H9 (cell line): ENCODE measurements at regions not wholly inside any gene's neighbourhood (a gene's known extent, or its start where the extent isn't known, plus 50 kb on each side); places are given as distances from the start of the nearest gene placed in this dataset.
A peak's percentile ranks its signal among the peaks of the same experiment; 100 is the strongest.

Experiments used
- DNase-seq: peaks from one replicate; pipeline ENCODE4 v3.0.0-alpha.2; 2017
- H2AFZ ChIP-seq: one replicate; pipeline ENCODE4 v1.6.1; 2013; ENCODE audit warnings: mild to moderate bottlenecking, low read length, control low read depth, moderate library complexity
- H2AK5ac ChIP-seq: 2 replicates; pipeline ENCODE4 v1.6.1; 2013; ENCODE audit warnings: low read length, control low read depth, mixed read lengths; ENCODE audit not compliant: insufficient read length
- H2BK120ac ChIP-seq: one replicate; pipeline ENCODE4 v1.6.1; 2013; ENCODE audit warnings: low read depth, mild to moderate bottlenecking, low read length, control low read depth, inconsistent platforms; ENCODE audit not compliant: poor library complexity, severe bottlenecking
- H2BK12ac ChIP-seq: 2 replicates; pipeline ENCODE4 v1.6.1; 2013; ENCODE audit warnings: low read length, control low read depth, mixed read lengths, low read depth; ENCODE audit not compliant: insufficient read length
- H2BK15ac ChIP-seq: 2 replicates; pipeline ENCODE4 v1.6.1; 2013; ENCODE audit warnings: low read depth, low read length, control low read depth
- H2BK20ac ChIP-seq: one replicate; pipeline ENCODE4 v1.6.1; 2013; ENCODE audit warnings: low read depth, mild to moderate bottlenecking, low read length, control low read depth, inconsistent platforms; ENCODE audit not compliant: poor library complexity, severe bottlenecking
- H2BK5ac ChIP-seq: 2 replicates; pipeline ENCODE4 v1.6.1; 2013; ENCODE audit warnings: low read length, control low read depth, mixed read lengths; ENCODE audit not compliant: insufficient read length
- H3K14ac ChIP-seq: 2 replicates; pipeline ENCODE4 v1.6.1; 2013; ENCODE audit warnings: low read length, control low read depth; ENCODE audit not compliant: insufficient read depth
- H3K18ac ChIP-seq: 2 replicates; pipeline ENCODE4 v1.6.1; 2013; ENCODE audit warnings: low read depth, mild to moderate bottlenecking, mixed read lengths, low read length, control low read depth; ENCODE audit not compliant: insufficient read length
- H3K23ac ChIP-seq: 2 replicates; pipeline ENCODE4 v1.6.1; 2013; ENCODE audit warnings: low read length, control low read depth, mixed read lengths, low read depth; ENCODE audit not compliant: insufficient read length
- H3K23me2 ChIP-seq: 2 replicates; pipeline ENCODE4 v1.6.1; 2013; ENCODE audit warnings: low read depth, mild to moderate bottlenecking, mixed read lengths, low read length, control low read depth; ENCODE audit not compliant: insufficient read length, poor library complexity, severe bottlenecking
- H3K27ac ChIP-seq: 2 replicates; pipeline ENCODE4 v1.5.1; 2013; ENCODE audit warnings: low read length, control low read depth, mixed read lengths, low read depth; ENCODE audit not compliant: insufficient read length
- H3K27me3 ChIP-seq: 2 replicates; pipeline ENCODE4 v1.6.1; 2013; ENCODE audit warnings: low read length, control low read depth, inconsistent platforms; ENCODE audit not compliant: insufficient read depth
- H3K4ac ChIP-seq: 2 replicates; pipeline ENCODE4 v1.6.1; 2013; ENCODE audit warnings: low read depth, mild to moderate bottlenecking, control low read depth, inconsistent platforms, low read length, moderate library complexity
- H3K4me1 ChIP-seq: 2 replicates; pipeline ENCODE4 v1.6.1; 2013; ENCODE audit warnings: low read length, control low read depth, inconsistent platforms; ENCODE audit not compliant: insufficient read depth
- H3K4me2 ChIP-seq: 2 replicates; pipeline ENCODE4 v1.6.1; 2013; ENCODE audit warnings: low read length, control low read depth, mixed read lengths; ENCODE audit not compliant: insufficient read length, insufficient read depth
- H3K56ac ChIP-seq: 2 replicates; pipeline ENCODE4 v1.6.1; 2013; ENCODE audit warnings: low read depth, mild to moderate bottlenecking, mixed read lengths, low read length, control low read depth; ENCODE audit not compliant: insufficient read length
- H3K79me1 ChIP-seq: 2 replicates; pipeline ENCODE4 v1.6.1; 2013; ENCODE audit warnings: low read depth, mild to moderate bottlenecking, moderate library complexity, low read length, control low read depth, inconsistent platforms; ENCODE audit not compliant: insufficient read depth, poor library complexity, severe bottlenecking
- H3K79me2 ChIP-seq: 2 replicates; pipeline ENCODE4 v1.6.1; 2013; ENCODE audit warnings: low read length, control low read depth, inconsistent platforms; ENCODE audit not compliant: insufficient read depth
- H3K9ac ChIP-seq: 2 replicates; pipeline ENCODE4 v1.6.1; 2013; ENCODE audit warnings: low read length, control low read depth, mixed read lengths; ENCODE audit not compliant: insufficient read length; ENCODE audit errors: extremely low read depth
- H3K9me3 ChIP-seq: one replicate; pipeline ENCODE4 v1.6.1; 2013; ENCODE audit warnings: low read depth, low read length, inconsistent platforms; ENCODE audit not compliant: control insufficient read depth
- H3T11ph ChIP-seq: one replicate; pipeline ENCODE4 v1.6.1; 2013; ENCODE audit warnings: mild to moderate bottlenecking, low read length, control low read depth, inconsistent platforms
- H4K20me1 ChIP-seq: one replicate; pipeline ENCODE4 v1.6.1; 2013; ENCODE audit not compliant: control insufficient read depth, insufficient read length, insufficient read depth
- H4K5ac ChIP-seq: 2 replicates; pipeline ENCODE4 v1.6.1; 2013; ENCODE audit warnings: low read depth, mild to moderate bottlenecking, mixed read lengths, low read length, control low read depth; ENCODE audit not compliant: insufficient read length
- H4K8ac ChIP-seq: replicated peaks from 2 replicates; pipeline ENCODE4 v1.6.1; 2013; ENCODE audit warnings: low read length, control low read depth, mixed read lengths, low read depth; ENCODE audit not compliant: insufficient read length
- H4K91ac ChIP-seq: 2 replicates; pipeline ENCODE4 v1.6.1; 2013; ENCODE audit warnings: low read depth, mild to moderate bottlenecking, moderate library complexity, mixed read lengths, low read length, control low read depth; ENCODE audit not compliant: insufficient read length
- H3K27ac Mint-ChIP-seq, 3 experiments: 2 replicates in 2 of 3; 3 replicates in 1 of 3; pipeline ENCODE4 v1.8.0; 2020 to 2021; ENCODE audit warnings: mixed read lengths in 3 of 3, mild to moderate bottlenecking in 1 of 3, moderate library complexity in 1 of 3
- H3K27me3 Mint-ChIP-seq: 2 replicates; pipeline ENCODE4 v1.8.0; 2021; ENCODE audit warnings: low read depth, mild to moderate bottlenecking, moderate library complexity, mixed read lengths
- H3K36me3 Mint-ChIP-seq, 3 experiments: 2 replicates in 2 of 3; 3 replicates in 1 of 3; pipeline ENCODE4 v1.8.0; 2020 to 2021; ENCODE audit warnings: low read depth in 3 of 3, mixed read lengths in 3 of 3; ENCODE audit not compliant: insufficient read depth in 1 of 3
- H3K4me1 Mint-ChIP-seq, 2 experiments: 2 replicates each; pipeline ENCODE4 v1.8.0; 2020; ENCODE audit warnings: mixed read lengths in 2 of 2
- H3K4me3 Mint-ChIP-seq, 2 experiments: 2 replicates in 1 of 2; 3 replicates in 1 of 2; pipeline ENCODE4 v1.8.0; 2020 to 2021; ENCODE audit warnings: mild to moderate bottlenecking in 2 of 2, mixed read lengths in 2 of 2, moderate library complexity in 1 of 2
- H3K9me3 Mint-ChIP-seq, 2 experiments: 2 replicates in 1 of 2; 3 replicates in 1 of 2; pipeline ENCODE4 v1.8.0; 2020; ENCODE audit warnings: mild to moderate bottlenecking in 2 of 2, mixed read lengths in 2 of 2, moderate library complexity in 1 of 2
- CTCF ChIP-seq: fragments of 200-600 bp; sonication (generic); conservative IDR thresholded peaks from 3 replicates; pipeline ENCODE4 v1.8.0; 2021; ENCODE audit warnings: antibody characterized with exemption, mild to moderate bottlenecking
- WGBS: extraction: QIAGEN DNeasy Blood & Tissue Kit; methylation state at CpG from one replicate; pipeline ENCODE4 v1.1.7; 2013; ENCODE audit warnings: missing lambda C conversion rate, low lambda C conversion rate, mixed read lengths; ENCODE audit not compliant: insufficient read length; ENCODE audit errors: extremely low coverage; 5-methylcytosine and 5-hydroxymethylcytosine counted together

GRCh38 chr1:184893695-184894094 lies 80.6 kb downstream of the NIBAN1 start:
- H2AFZ ChIP-seq: no peak overlapping the region
- H3K9me3 ChIP-seq: no peaks in the 10 kb centered on the region
- no peak overlapping the region for H3K18ac ChIP-seq
- no peak overlapping the region for H3K4me2 ChIP-seq
- Mint-ChIP-seq H3K4me1 (no peaks in the 10 kb centered on the region), H3K36me3 (peaks cover 0 to 9% (median 2%) of the 10 kb centered on the region in 3 experiments; a peak in 5 of 7 replicates), H3K9me3 (no peaks in the 10 kb centered on the region), H3K27me3 (no peaks in the 10 kb centered on the region), H3K4me3 (no peak overlapping the region), H3K27ac (no peak overlapping the region)
- peak overlapping the region; percentile 89; the same call in 1 of the 2 replicates for H2BK15ac ChIP-seq
- DNase-seq: no peak
- no peak overlapping the region for H3K4ac ChIP-seq
- H3K79me1 ChIP-seq: no peaks in the 10 kb centered on the region
- no peak overlapping the region for H3K14ac ChIP-seq
- H4K5ac ChIP-seq: no peak overlapping the region
- no CpG with 5 or more reads among the region's 2 CpGs for WGBS
- H3K27ac ChIP-seq: no peak overlapping the region
- no peak overlapping the region for H2AK5ac ChIP-seq
- H2BK120ac ChIP-seq: no peak overlapping the region
- no peak overlapping the region for H2BK12ac ChIP-seq
- no peaks in the 10 kb centered on the region for H4K20me1 ChIP-seq
- H3K23ac ChIP-seq: no peak overlapping the region
- H4K91ac ChIP-seq: no peak overlapping the region
- no peak for TF ChIP-seq CTCF
- H2BK20ac ChIP-seq: no peak overlapping the region
- no peak overlapping the region for H4K8ac ChIP-seq
- no peak overlapping the region for H2BK5ac ChIP-seq
- no peak overlapping the region for H3K56ac ChIP-seq
- no peak overlapping the region for H3T11ph ChIP-seq
- H3K79me2 ChIP-seq: no peaks in the 10 kb centered on the region
- H3K9ac ChIP-seq: no peak overlapping the region
- H3K23me2 ChIP-seq: no peaks in the 10 kb centered on the region
- no peaks in the 10 kb centered on the region for H3K27me3 ChIP-seq
- no peaks in the 10 kb centered on the region for H3K4me1 ChIP-seq
